ENCODE measurements at regions not wholly inside any gene's neighbourhood (a gene's known extent, or its start where the extent isn't known, plus 50 kb on each side); places are given as distances from the start of the nearest gene placed in this dataset.

DNA sequence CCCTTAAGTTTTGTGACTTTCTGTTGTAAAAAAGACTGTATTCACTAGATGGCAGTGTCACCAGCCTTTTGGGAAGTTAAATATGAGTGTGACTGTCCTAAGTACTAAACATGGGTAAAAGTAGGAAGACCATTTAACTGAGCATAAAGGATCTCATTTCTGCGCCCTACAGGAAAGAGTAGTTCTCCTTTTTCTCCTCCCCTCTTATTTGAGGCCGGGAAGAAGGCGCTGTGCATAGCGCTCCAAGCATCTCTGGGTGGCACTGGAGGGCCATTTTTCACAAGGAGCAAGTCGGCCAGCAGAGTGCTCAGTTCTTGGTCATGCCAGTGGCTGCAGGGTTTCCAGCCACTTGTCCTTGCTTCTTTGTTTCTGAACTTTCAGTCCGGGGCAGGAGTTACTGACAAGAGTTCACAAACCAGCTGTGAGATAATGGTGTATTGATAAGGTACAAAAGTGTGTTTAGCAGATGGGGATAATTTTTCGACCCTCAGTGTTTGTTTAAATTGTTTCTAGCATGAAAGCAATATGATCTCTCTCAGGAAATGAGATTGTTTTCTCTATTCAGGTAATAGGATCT is 227.6 kb upstream of the DMRT1 start:
- H3K4me3 ChIP-seq (ENCODE audit: insufficient read depth, low read depth, low read length), result no peak overlapping the region
- BruUV-seq (replicated peaks), result no TSS peak
- peak overlapping the region; percentile 15 for H2BK5ac ChIP-seq (ENCODE audit: low read depth, low read length, poor library complexity, severe bottlenecking)
- no peak overlapping the region for H3K4ac ChIP-seq (ENCODE audit: low read depth, low read length)
- no peak overlapping the region for H3K18ac ChIP-seq (ENCODE audit: low read depth, low read length)
- H2BK15ac ChIP-seq (ENCODE audit: low read depth, low read length), result 0 out of 3 replicates have a peak overlapping the region, but pooled peaks have one; percentile 21
- no peaks in the 10 kb centered on the region for H3K9me3 ChIP-seq (ENCODE audit: control insufficient read depth, insufficient read depth, low read length)
- H2AFZ ChIP-seq (replicated peaks; ENCODE audit: low read length, poor library complexity), result peak overlapping the region; percentile 77
- H3K27ac ChIP-seq (ENCODE audit: insufficient read depth, low read length), result no peak overlapping the region
- no peaks in the 10 kb centered on the region for H3K79me1 ChIP-seq (ENCODE audit: low read depth in 1 of 2, low read length in 2 of 2)
- 0 out of 4 replicates have a peak overlapping the region, but pooled peaks of 1 of the 2 experiments have one; percentile 45 for H4K8ac ChIP-seq (ENCODE audit: low read depth in 2 of 2, low read length in 2 of 2)
- H4K5ac ChIP-seq (ENCODE audit: low read depth, low read length), result no peak overlapping the region
- DNase-seq, result peak; percentile 91
- no peaks in the 10 kb centered on the region for H3K36me3 ChIP-seq (ENCODE audit: control insufficient read depth, insufficient read depth, low read length)
- peak overlapping the region; percentile 16; the same call in 1 of the 2 replicates for H3K4me2 ChIP-seq (ENCODE audit: low read depth, low read length)
- H3K23ac ChIP-seq (ENCODE audit: low read depth, low read length), result no peak overlapping the region
- CTCF ChIA-PET, result interaction anchor here (0.6 to 1.6 kb wide), 8 partner anchors 142 to 282 kb away, joined by 3 to 10 read pairs (median 4); no protein-coding TSS in a partner anchor
- peak overlapping the region; percentile 22 for H2BK120ac ChIP-seq (ENCODE audit: low read depth, low read length)
- H3K9me1 ChIP-seq (ENCODE audit: insufficient read depth, low read length), result peaks cover 2% of the 10 kb centered on the region; the same call in 1 of the 2 replicates
- dilution Hi-C loops (cut with HindIII; ENCODE audit: low sequenced_read_pairs, unreplicated experiment) (no loop called here), in situ Hi-C loops (cut with MboI; ENCODE audit: low sequenced_read_pairs) (loop anchor here (5.0 to 10.0 kb wide), 2 partner anchors 193 to 391 kb away; no protein-coding TSS in a partner anchor), intact Hi-C loops (cut with micrococcal nuclease) (loop anchor here (1.0 to 10.0 kb wide), 6 partner anchors 93 to 395 kb away; no protein-coding TSS in a partner anchor)
- POLR2A ChIA-PET (ENCODE audit: unreplicated experiment), result no interaction called here
- no peak overlapping the region for H2AK9ac ChIP-seq (replicated peaks; ENCODE audit: low read depth, low read length, poor library complexity)
- H3K27me3 ChIP-seq (ENCODE audit: control insufficient read depth, insufficient read depth, low read length), result no peaks in the 10 kb centered on the region
- H4K20me1 ChIP-seq (ENCODE audit: insufficient read depth, low read length), result no peaks in the 10 kb centered on the region
- ATAC-seq (ENCODE audit: low read depth), result peak; percentile 97
- no peak overlapping the region for H3K56ac ChIP-seq (ENCODE audit: extremely low read depth, insufficient read depth, low read length)
- H4K91ac ChIP-seq (ENCODE audit: insufficient read depth, low read depth, low read length), result 0 out of 2 replicates have a peak overlapping the region, but pooled peaks have one; percentile 27
- H3K9ac ChIP-seq (ENCODE audit: low read depth, low read length), result no peak overlapping the region
- H2BK20ac ChIP-seq (ENCODE audit: low read depth, low read length), result no peak overlapping the region
- no peak overlapping the region for H2AK5ac ChIP-seq (ENCODE audit: low read depth, low read length)
- WGBS, 2 experiments (ENCODE audit: extremely low coverage in 2 of 2, insufficient read length in 1 of 2), result 25% methylated on average over 1 of the region's 7 CpGs; no CpG with 5 or more reads in 1 of the 2 experiments
- H3K4me1 ChIP-seq (ENCODE audit: control insufficient read depth, insufficient read depth, low read length), result peaks cover 3% of the 10 kb centered on the region
- no peak overlapping the region for H3K14ac ChIP-seq (replicated peaks; ENCODE audit: low read depth, low read length)
- TF ChIP-seq FOS (IDR thresholded peaks at IDR 0.05; ENCODE audit: low read depth, low read length) (no peak), NFE2L2 (IDR thresholded peaks at IDR 0.05; ENCODE audit: low read depth, low read length) (no peak), MAZ (IDR thresholded peaks at IDR 0.05; ENCODE audit: borderline replicate concordance, low read depth, low read length) (no peak), RCOR1 (IDR thresholded peaks at IDR 0.05; ENCODE audit: insufficient replicate concordance, low read length) (no peak), USF2 (IDR thresholded peaks at IDR 0.05; ENCODE audit: low read depth, low read length) (no peak), MAFK (IDR thresholded peaks at IDR 0.05; ENCODE audit: low read depth, low read length) (no peak), BHLHE40 (IDR thresholded peaks at IDR 0.05; ENCODE audit: low read depth, low read length) (no peak), CEBPB (IDR thresholded peaks at IDR 0.05; ENCODE audit: low read depth, low read length) (no peak), RFX5 (IDR thresholded peaks at IDR 0.05; ENCODE audit: low read depth, low read length) (no peak), RAD21 (IDR thresholded peaks at IDR 0.05; ENCODE audit: low read length) (peak; percentile 93), MXI1 (IDR thresholded peaks at IDR 0.05; ENCODE audit: borderline replicate concordance, low read depth, low read length) (no peak), SMC3 (IDR thresholded peaks at IDR 0.05; ENCODE audit: low read depth, low read length) (peak; percentile 98), CHD1 (IDR thresholded peaks at IDR 0.05; ENCODE audit: low read depth, low read length) (no peak)
- TF ChIP-seq, protein P1, sequence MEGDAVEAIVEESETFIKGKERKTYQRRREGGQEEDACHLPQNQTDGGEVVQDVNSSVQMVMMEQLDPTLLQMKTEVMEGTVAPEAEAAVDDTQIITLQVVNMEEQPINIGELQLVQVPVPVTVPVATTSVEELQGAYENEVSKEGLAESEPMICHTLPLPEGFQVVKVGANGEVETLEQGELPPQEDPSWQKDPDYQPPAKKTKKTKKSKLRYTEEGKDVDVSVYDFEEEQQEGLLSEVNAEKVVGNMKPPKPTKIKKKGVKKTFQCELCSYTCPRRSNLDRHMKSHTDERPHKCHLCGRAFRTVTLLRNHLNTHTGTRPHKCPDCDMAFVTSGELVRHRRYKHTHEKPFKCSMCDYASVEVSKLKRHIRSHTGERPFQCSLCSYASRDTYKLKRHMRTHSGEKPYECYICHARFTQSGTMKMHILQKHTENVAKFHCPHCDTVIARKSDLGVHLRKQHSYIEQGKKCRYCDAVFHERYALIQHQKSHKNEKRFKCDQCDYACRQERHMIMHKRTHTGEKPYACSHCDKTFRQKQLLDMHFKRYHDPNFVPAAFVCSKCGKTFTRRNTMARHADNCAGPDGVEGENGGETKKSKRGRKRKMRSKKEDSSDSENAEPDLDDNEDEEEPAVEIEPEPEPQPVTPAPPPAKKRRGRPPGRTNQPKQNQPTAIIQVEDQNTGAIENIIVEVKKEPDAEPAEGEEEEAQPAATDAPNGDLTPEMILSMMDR (conservative IDR thresholded peaks at IDR 0.05; ENCODE audit: low read depth, low read length), result peak; percentile 95
- TF ChIP-seq, protein P2, sequence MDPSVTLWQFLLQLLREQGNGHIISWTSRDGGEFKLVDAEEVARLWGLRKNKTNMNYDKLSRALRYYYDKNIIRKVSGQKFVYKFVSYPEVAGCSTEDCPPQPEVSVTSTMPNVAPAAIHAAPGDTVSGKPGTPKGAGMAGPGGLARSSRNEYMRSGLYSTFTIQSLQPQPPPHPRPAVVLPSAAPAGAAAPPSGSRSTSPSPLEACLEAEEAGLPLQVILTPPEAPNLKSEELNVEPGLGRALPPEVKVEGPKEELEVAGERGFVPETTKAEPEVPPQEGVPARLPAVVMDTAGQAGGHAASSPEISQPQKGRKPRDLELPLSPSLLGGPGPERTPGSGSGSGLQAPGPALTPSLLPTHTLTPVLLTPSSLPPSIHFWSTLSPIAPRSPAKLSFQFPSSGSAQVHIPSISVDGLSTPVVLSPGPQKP (IDR thresholded peaks at IDR 0.05; ENCODE audit: borderline replicate concordance, low read depth, low read length), result no peak

Measured in IMR-90 (cell line).